AG09309 (cell line): ENCODE measurements at regions not wholly inside any gene's neighbourhood (a gene's known extent, or its start where the extent isn't known, plus 50 kb on each side); places are given as distances from the start of the nearest gene placed in this dataset.

ENCODE experiments used
- DNase-seq: peaks from one replicate; pipeline ENCODE4 v3.0.0-alpha.2; 2010; ENCODE audit warnings: low read depth
- H3K4me3 ChIP-seq: 2 replicates; pipeline ENCODE4 v1.5.1; 2011; ENCODE audit warnings: mild to moderate bottlenecking, low read depth, low read length, moderate library complexity; ENCODE audit not compliant: control insufficient read depth
- CTCF ChIP-seq: IDR thresholded peaks from 2 replicates; pipeline ENCODE4 v1.5.1; 2011; ENCODE audit warnings: mild to moderate bottlenecking, low read depth, low read length, inconsistent platforms; ENCODE audit not compliant: insufficient read depth, control insufficient read depth; ENCODE audit errors: missing control alignments

GRCh38 chr5:62954578-62954977 lies 376.0 kb downstream of the LRRC70 start:
- DNase-seq, result no peak
- no peak for TF ChIP-seq CTCF
- no peak overlapping the region for H3K4me3 ChIP-seq

- no peak for DNase-seq
- TF ChIP-seq CTCF, result no peak
- H3K4me3 ChIP-seq, result no peak overlapping the region
Observed at GRCh38 chr5:62948301-62948700, 369.7 kb downstream of the LRRC70 start.

GRCh38 chr5:62942384-62942783 lies 363.8 kb downstream of the LRRC70 start:
- DNase-seq, result no peak
- no peak overlapping the region for H3K4me3 ChIP-seq
- TF ChIP-seq CTCF, result no peak

- H3K4me3 ChIP-seq, result no peak overlapping the region
- no peak for TF ChIP-seq CTCF
- no peak for DNase-seq
Observed at GRCh38 chr5:62938927-62939326, 360.3 kb downstream of the LRRC70 start.

- no peak overlapping the region for H3K4me3 ChIP-seq
- no peak for TF ChIP-seq CTCF
- DNase-seq, result no peak
Observed at GRCh38 chr5:62937661-62938558, 359.3 kb downstream of the LRRC70 start.

- no peak for TF ChIP-seq CTCF
- H3K4me3 ChIP-seq, result no peak overlapping the region
- no peak for DNase-seq
Observed at GRCh38 chr5:62935660-62936059, 357.0 kb downstream of the LRRC70 start.
